GM21447 (cell line): ENCODE measurements at regions not wholly inside any gene's neighbourhood (a gene's known extent, or its start where the extent isn't known, plus 50 kb on each side); places are given as distances from the start of the nearest gene placed in this dataset.

Source experiments
- ATAC-seq: cut with Tn5 transposase; IDR thresholded peaks from one replicate; pipeline ENCODE4 v1.9.1; 2021; ENCODE audit not compliant: unreplicated experiment

GRCh38 chr20:10724449-10725173 lies 50.8 kb upstream of the JAG1 start:
- ATAC-seq = no peak

- no peak for ATAC-seq
Measured at GRCh38 chr20:10728873-10729670, 55.3 kb upstream of the JAG1 start.

- ATAC-seq = no peak
Measured at GRCh38 chr20:10729785-10730184, 56.0 kb upstream of the JAG1 start.

GRCh38 chr20:10730629-10731183 lies 56.9 kb upstream of the JAG1 start:
- ATAC-seq = no peak

- ATAC-seq = no peak
Measured at GRCh38 chr20:10731190-10731965, 57.6 kb upstream of the JAG1 start.

- no peak for ATAC-seq
Measured at GRCh38 chr20:10733122-10733521, 59.3 kb upstream of the JAG1 start.

- no peak for ATAC-seq
Measured at GRCh38 chr20:10735195-10735949, 61.6 kb upstream of the JAG1 start.

- ATAC-seq = no peak
Measured at GRCh38 chr20:10739134-10739533, 65.3 kb upstream of the JAG1 start.

DNA sequence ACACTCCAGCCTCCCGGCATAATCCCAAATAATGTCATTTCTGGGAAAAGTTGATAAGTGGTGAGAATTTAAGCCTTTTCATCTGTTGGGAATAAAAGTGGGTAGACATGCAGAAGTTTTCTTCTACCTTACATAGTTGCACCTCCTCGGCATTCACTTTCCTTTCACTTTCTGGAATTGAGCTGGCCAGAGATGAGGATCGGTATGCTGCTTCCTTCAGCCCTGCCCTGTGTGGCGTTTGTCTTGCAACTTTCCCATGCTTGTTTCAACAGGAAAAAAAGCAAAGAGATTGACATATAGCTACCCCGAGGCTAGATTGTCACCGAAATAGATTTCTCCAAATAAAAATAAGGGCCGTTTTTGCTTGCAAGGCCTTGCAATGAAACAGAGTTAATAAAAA lies 65.8 kb upstream of the JAG1 start:
- ATAC-seq = no peak

GRCh38 chr20:10741060-10741459 lies 67.3 kb upstream of the JAG1 start:
- no peak for ATAC-seq

DNA sequence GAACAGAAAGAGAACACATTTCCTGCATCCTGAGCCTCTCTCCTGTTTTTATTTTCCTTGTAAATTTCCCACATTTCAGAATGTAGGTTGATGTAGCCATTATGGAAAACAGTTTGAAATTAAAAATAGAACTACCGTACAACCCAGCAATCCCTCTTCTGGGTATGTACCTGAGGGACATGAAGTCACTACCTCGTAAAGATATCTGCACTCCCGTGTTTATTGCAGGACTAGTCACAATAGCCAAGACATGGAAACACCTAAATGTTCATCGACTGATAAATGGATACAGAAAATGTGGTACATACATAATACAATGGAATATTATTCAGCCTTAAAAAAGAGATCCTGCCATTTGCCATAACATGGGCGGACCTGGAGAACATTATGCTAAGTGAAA lies 72.0 kb upstream of the JAG1 start:
- ATAC-seq = no peak

DNA sequence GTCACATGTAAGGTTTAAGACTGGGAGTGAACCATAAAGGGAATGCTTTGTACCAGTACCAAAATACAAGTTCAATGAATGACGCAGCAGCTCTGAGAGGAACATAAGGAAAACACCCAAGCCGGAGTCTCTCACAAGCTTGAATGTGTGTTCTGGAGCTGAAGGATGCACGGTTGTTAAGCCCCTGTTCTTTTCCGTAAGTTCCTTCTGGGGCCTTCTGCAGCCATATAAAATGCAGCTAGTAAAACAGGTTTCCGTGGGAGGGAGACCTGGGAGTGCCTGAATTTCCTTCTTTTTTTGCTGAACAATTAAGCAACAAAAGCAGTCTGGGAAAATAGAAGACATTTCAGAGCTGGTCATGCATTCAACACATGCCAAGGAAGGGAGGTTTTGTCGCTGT lies 73.2 kb upstream of the JAG1 start:
- no peak for ATAC-seq

- ATAC-seq = no peak
Measured at GRCh38 chr20:10749084-10749483, 75.3 kb upstream of the JAG1 start.

- no peak for ATAC-seq
Measured at GRCh38 chr20:10752206-10752605, 78.4 kb upstream of the JAG1 start.

DNA sequence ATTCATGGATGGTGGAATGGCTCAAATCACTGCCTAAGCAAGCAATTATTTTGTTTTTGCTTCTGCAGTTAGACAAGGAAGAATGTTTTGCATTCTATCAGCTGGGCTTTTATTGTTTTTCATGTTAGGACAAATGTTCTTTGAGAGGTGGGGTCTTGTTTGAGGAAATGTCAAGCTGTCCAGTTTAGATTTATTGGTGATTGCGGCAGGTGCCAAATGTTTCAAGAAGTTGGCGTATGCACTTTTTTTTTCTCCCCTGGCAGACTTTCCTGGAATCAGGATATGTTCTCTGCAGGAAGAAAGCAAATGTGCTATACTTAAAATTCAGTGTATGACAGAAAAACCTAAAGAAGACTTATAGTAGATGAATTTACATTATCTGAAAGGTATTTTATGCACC lies 81.0 kb upstream of the JAG1 start:
- ATAC-seq = no peak

DNA sequence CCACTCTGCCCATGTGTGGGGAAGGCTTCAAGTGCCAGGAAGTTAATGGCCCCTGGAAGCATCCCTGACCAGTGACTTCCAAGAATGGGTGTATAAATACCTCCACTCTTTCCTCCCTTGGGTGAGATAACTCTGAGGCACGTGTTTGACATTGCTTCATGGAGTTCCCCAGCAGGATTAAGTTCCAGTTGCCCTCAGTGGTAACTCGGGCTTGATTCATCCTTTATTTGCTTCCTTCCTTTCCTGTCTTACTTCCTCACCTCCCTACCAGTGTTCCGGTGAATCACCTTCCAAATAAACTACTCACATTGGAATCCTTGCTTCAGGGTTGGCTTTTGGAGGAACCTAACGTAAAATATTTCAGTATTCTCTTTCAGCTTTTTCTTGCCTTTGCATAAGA lies 84.6 kb upstream of the JAG1 start:
- no peak for ATAC-seq

DNA sequence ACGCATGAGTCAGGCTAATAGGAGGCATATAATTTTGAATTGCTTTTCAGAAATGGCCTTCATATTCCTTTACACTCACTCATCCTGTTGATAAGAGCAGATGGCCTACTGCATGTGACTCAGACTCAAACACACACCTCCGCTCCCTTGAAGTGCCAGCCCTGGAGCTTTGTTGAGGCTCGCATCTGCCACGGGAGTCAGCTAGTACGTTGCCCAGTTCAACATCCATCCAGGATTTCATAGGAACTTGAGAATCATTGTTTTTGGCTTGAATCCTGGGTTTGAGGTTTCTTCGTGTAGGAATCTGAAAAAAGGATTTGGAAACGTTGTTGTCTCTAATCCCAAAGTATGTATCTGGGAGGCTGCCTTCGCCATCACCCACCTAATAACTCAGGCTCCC lies 87.4 kb upstream of the JAG1 start:
- ATAC-seq = no peak

GRCh38 chr20:10761786-10762185 lies 88.0 kb upstream of the JAG1 start:
- no peak for ATAC-seq

DNA sequence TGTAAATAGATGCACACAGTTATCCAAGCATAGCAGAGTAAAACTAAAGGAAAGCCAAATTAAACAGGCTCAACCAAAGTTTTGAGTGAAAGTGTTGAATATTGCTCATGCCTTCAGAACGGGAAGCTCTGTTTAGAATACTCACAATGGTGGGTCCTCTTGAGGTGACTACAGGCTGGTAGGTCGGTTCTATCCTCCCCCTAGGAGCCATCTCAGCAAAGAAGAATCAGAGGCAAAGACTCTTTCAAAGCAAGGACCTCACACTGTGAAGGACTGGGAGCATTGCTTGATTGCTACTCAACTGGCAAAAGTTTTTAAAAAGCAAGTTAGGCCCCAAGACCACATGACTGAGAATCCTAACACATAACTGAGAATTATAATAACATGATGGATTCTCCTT lies 88.4 kb upstream of the JAG1 start:
- no peak for ATAC-seq

- ATAC-seq = no peak
Measured at GRCh38 chr20:10763112-10763511, 89.3 kb upstream of the JAG1 start.

GRCh38 chr20:10769700-10770099 lies 95.9 kb upstream of the JAG1 start:
- no peak for ATAC-seq
